ENCODE measurements at regions not wholly inside any gene's neighbourhood (a gene's known extent, or its start where the extent isn't known, plus 50 kb on each side); places are given as distances from the start of the nearest gene placed in this dataset.

- no peak overlapping the region for H3K27ac ChIP-seq (ENCODE audit: low read depth in 1 of 2, low read length in 2 of 2)
- H3K36me3 ChIP-seq (replicated peaks in 1 of 2; ENCODE audit: control insufficient read depth in 1 of 2, insufficient read depth in 2 of 2, low read length in 2 of 2) = no peaks in the 10 kb centered on the region
- H3K79me2 ChIP-seq (ENCODE audit: insufficient read depth, low read length) = no peaks in the 10 kb centered on the region
- no peaks in the 10 kb centered on the region for H3K4me1 ChIP-seq (ENCODE audit: control insufficient read depth in 1 of 2, insufficient read depth in 2 of 2, low read length in 2 of 2)
- DNase-seq = no peak
- Mint-ChIP-seq H3K4me1 (peaks cover 5% of the 10 kb centered on the region), H3K9me3 (peaks cover 8 to 31% (median 20%) of the 10 kb centered on the region in 7 donors), H3K4me3 (no peak overlapping the region), H3K27me3 (ENCODE audit: low read depth in 3 of 3) (peaks cover 0 to 3% (median 0%) of the 10 kb centered on the region in 3 donors), H3K27ac (no peak overlapping the region), H3K36me3 (peaks cover 0 to 2% of the 10 kb centered on the region in 2 donors)
- no peak overlapping the region for H3K4me3 ChIP-seq (replicated peaks in 1 of 3; ENCODE audit: low read depth in 2 of 3, low read length in 3 of 3)
- intact Hi-C loops (cut with micrococcal nuclease) = no loop called here
- H3K9ac ChIP-seq (ENCODE audit: insufficient read depth, low read length, poor library complexity, severe bottlenecking) = no peak overlapping the region
- H3K9me3 ChIP-seq (replicated peaks in 1 of 2; ENCODE audit: control insufficient read depth in 1 of 2, insufficient read depth in 1 of 2, low read length in 2 of 2) = peaks cover 6 to 8% of the 10 kb centered on the region in 2 donors
- TF ChIP-seq, protein P1, sequence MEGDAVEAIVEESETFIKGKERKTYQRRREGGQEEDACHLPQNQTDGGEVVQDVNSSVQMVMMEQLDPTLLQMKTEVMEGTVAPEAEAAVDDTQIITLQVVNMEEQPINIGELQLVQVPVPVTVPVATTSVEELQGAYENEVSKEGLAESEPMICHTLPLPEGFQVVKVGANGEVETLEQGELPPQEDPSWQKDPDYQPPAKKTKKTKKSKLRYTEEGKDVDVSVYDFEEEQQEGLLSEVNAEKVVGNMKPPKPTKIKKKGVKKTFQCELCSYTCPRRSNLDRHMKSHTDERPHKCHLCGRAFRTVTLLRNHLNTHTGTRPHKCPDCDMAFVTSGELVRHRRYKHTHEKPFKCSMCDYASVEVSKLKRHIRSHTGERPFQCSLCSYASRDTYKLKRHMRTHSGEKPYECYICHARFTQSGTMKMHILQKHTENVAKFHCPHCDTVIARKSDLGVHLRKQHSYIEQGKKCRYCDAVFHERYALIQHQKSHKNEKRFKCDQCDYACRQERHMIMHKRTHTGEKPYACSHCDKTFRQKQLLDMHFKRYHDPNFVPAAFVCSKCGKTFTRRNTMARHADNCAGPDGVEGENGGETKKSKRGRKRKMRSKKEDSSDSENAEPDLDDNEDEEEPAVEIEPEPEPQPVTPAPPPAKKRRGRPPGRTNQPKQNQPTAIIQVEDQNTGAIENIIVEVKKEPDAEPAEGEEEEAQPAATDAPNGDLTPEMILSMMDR (IDR thresholded peaks at IDR 0.05) = no peak
- 86% methylated on average over 1 of the region's 2 CpGs for WGBS (ENCODE audit: insufficient coverage)
- no peak overlapping the region for H2AFZ ChIP-seq (ENCODE audit: insufficient read depth, low read depth, low read length, poor library complexity, severe bottlenecking)
- H3K4me2 ChIP-seq (replicated peaks; ENCODE audit: extremely low read depth, low read length, poor library complexity, severe bottlenecking) = no peak overlapping the region
- H3K27me3 ChIP-seq (ENCODE audit: control insufficient read depth in 2 of 2, insufficient read depth in 2 of 2, low read length in 2 of 2) = no peaks in the 10 kb centered on the region
- H4K20me1 ChIP-seq (ENCODE audit: insufficient read depth, low read length) = no peaks in the 10 kb centered on the region
Measured at GRCh38 chr14:56367416-56367815, 212.2 kb upstream of the TMEM260 start.

GRCh38 chr14:56371737-56372136, 207.9 kb upstream of the TMEM260 start:
- Mint-ChIP-seq H3K9me3 (peaks cover 6 to 37% (median 25%) of the 10 kb centered on the region in 7 donors), H3K4me1 (peaks cover 2% of the 10 kb centered on the region)
- DNase-seq = no peak

More at GRCh38 chr14:56371737-56372136, 207.9 kb upstream of the TMEM260 start:
- TF ChIP-seq, protein P1 (IDR thresholded peaks at IDR 0.05) = no peak
- Histone ChIP-seq H4K20me1 (ENCODE audit: insufficient read depth, low read length) (no peaks in the 10 kb centered on the region), H3K27ac (ENCODE audit: low read depth in 1 of 2, low read length in 2 of 2) (no peak overlapping the region), H3K4me2 (replicated peaks; ENCODE audit: extremely low read depth, low read length, poor library complexity, severe bottlenecking) (no peak overlapping the region), H3K9me3 (replicated peaks in 1 of 2; ENCODE audit: control insufficient read depth in 1 of 2, insufficient read depth in 1 of 2, low read length in 2 of 2) (peaks cover 6 to 8% of the 10 kb centered on the region in 2 donors), H3K27me3 (ENCODE audit: control insufficient read depth in 2 of 2, insufficient read depth in 2 of 2, low read length in 2 of 2) (no peaks in the 10 kb centered on the region), H3K4me1 (ENCODE audit: control insufficient read depth in 1 of 2, insufficient read depth in 2 of 2, low read length in 2 of 2) (peaks cover 0 to 6% of the 10 kb centered on the region in 2 donors), H3K9ac (ENCODE audit: insufficient read depth, low read length, poor library complexity, severe bottlenecking) (no peak overlapping the region), H3K36me3 (replicated peaks in 1 of 2; ENCODE audit: control insufficient read depth in 1 of 2, insufficient read depth in 2 of 2, low read length in 2 of 2) (no peaks in the 10 kb centered on the region), H3K4me3 (replicated peaks in 1 of 3; ENCODE audit: low read depth in 2 of 3, low read length in 3 of 3) (no peak overlapping the region), H3K79me2 (ENCODE audit: insufficient read depth, low read length) (no peaks in the 10 kb centered on the region), H2AFZ (ENCODE audit: insufficient read depth, low read depth, low read length, poor library complexity, severe bottlenecking) (no peak overlapping the region)
- Mint-ChIP-seq H3K36me3 (no peaks in the 10 kb centered on the region), H3K27ac (no peak overlapping the region), H3K27me3 (ENCODE audit: low read depth in 3 of 3) (peaks cover 1 to 2% (median 2%) of the 10 kb centered on the region in 3 donors), H3K4me3 (no peak overlapping the region)
- intact Hi-C loops (cut with micrococcal nuclease) = no loop called here
- WGBS (ENCODE audit: insufficient coverage) = 100% methylated on average over 2 of the region's 3 CpGs

All from CD14-positive monocyte (primary cell).